WTC11 (cell line): ENCODE measurements at regions not wholly inside any gene's neighbourhood (a gene's known extent, or its start where the extent isn't known, plus 50 kb on each side); places are given as distances from the start of the nearest gene placed in this dataset.

ENCODE experiments used
- ATF2 ChIP-seq: sonication (generic); formaldehyde crosslinking; IDR thresholded peaks from 2 replicates; pipeline ENCODE4 v1.8.1; 2022; ENCODE audit warnings: low read depth, missing genetic modification reagents, borderline replicate concordance
- CTCF ChIP-seq: fragments of 200-600 bp; IDR thresholded peaks from 2 replicates; pipeline ENCODE4 v1.8.0; 2022; ENCODE audit warnings: antibody characterized with exemption
- GABPB1 ChIP-seq: sonication (generic); formaldehyde crosslinking; IDR thresholded peaks from 2 replicates; pipeline ENCODE4 v1.8.1; 2023; ENCODE audit warnings: mild to moderate bottlenecking, missing genetic modification reagents
- MAX ChIP-seq: sonication (generic); formaldehyde crosslinking; IDR thresholded peaks from 2 replicates; pipeline ENCODE4 v1.8.0; 2022; ENCODE audit warnings: mild to moderate bottlenecking, missing genetic modification reagents
- MXD4 ChIP-seq: fragments of 250-450 bp; sonication (Bioruptor Pico); IDR thresholded peaks from 2 replicates; pipeline ENCODE4 v1.8.0; 2021; ENCODE audit warnings: mild to moderate bottlenecking, moderate library complexity, borderline replicate concordance
- NR3C1 ChIP-seq: sonication (generic); formaldehyde crosslinking; conservative IDR thresholded peaks from 2 replicates; pipeline ENCODE4 v1.8.1; 2023; ENCODE audit warnings: low read depth, mild to moderate bottlenecking, missing genetic modification reagents
- RORB ChIP-seq: fragments of 250-450 bp; sonication (Bioruptor Pico); IDR thresholded peaks from 2 replicates; pipeline ENCODE4 v1.9.0; 2021; ENCODE audit warnings: mild to moderate bottlenecking

GRCh38 chr1:30598571-30599114, 124.7 kb downstream of the MATN1 start:
- TF ChIP-seq GABPB1 (CRISPR knock-in tag) (no peak), CTCF (no peak), MXD4 (no peak), ATF2 (CRISPR knock-in tag) (no peak), NR3C1 (CRISPR knock-in tag) (no peak), MAX (CRISPR knock-in tag) (no peak), RORB (no peak)
